CD4-positive, alpha-beta T cell treated with Interferon gamma for 1 hour (primary cell): ENCODE measurements at regions not wholly inside any gene's neighbourhood (a gene's known extent, or its start where the extent isn't known, plus 50 kb on each side); places are given as distances from the start of the nearest gene placed in this dataset.

ENCODE experiments used
- DNase-seq: peaks from one replicate; pipeline ENCODE4 v3.0.0-alpha.2; 2020

GRCh38 chr21:39051588-39051949 is 131.7 kb downstream of the PSMG1 start:
- no peak for DNase-seq

- no peak for DNase-seq
Measured at GRCh38 chr21:39050841-39051587, 132.2 kb downstream of the PSMG1 start.

GRCh38 chr21:39048574-39048973 is 134.7 kb downstream of the PSMG1 start:
- no peak for DNase-seq

- DNase-seq = no peak
Measured at GRCh38 chr21:39048064-39048463, 135.2 kb downstream of the PSMG1 start.

- no peak for DNase-seq
Measured at GRCh38 chr21:39047046-39047445, 136.2 kb downstream of the PSMG1 start.

GRCh38 chr21:39046236-39046916 is 136.9 kb downstream of the PSMG1 start:
- no peak for DNase-seq

GRCh38 chr21:39041816-39042215 is 141.4 kb downstream of the PSMG1 start:
- no peak for DNase-seq

- DNase-seq = no peak
Measured at GRCh38 chr21:39040494-39041110, 142.6 kb downstream of the PSMG1 start.

GRCh38 chr21:39037807-39038405 is 145.3 kb downstream of the PSMG1 start:
- DNase-seq = no peak

- no peak for DNase-seq
Measured at GRCh38 chr21:39036581-39036980, 146.7 kb downstream of the PSMG1 start.

- no peak for DNase-seq
Measured at GRCh38 chr21:39034590-39035536, 148.4 kb downstream of the PSMG1 start.

- no peak for DNase-seq
Measured at GRCh38 chr21:39033878-39034589, 149.2 kb downstream of the PSMG1 start.

GRCh38 chr21:39029900-39030884 is 153.1 kb downstream of the PSMG1 start:
- DNase-seq = no peak

GRCh38 chr21:39029086-39029755 is 154.0 kb downstream of the PSMG1 start:
- no peak for DNase-seq

GRCh38 chr21:39025198-39025597 is 158.1 kb downstream of the PSMG1 start:
- DNase-seq = no peak

GRCh38 chr21:39024538-39024937 is 158.7 kb downstream of the PSMG1 start:
- no peak for DNase-seq

- DNase-seq = no peak
Measured at GRCh38 chr21:39022863-39023693, 160.2 kb downstream of the PSMG1 start.

- no peak for DNase-seq
Measured at GRCh38 chr21:39022466-39022862, 160.8 kb downstream of the PSMG1 start.

- DNase-seq = no peak
Measured at GRCh38 chr21:39022035-39022434, 161.2 kb downstream of the PSMG1 start.
